SJSA1 (cell line): ENCODE measurements at regions not wholly inside any gene's neighbourhood (a gene's known extent, or its start where the extent isn't known, plus 50 kb on each side); places are given as distances from the start of the nearest gene placed in this dataset.

Experiments
- DNase-seq, 2 experiments: peaks; one replicate each; pipeline ENCODE4 v3.0.0-alpha.2; 2015 to 2020; ENCODE audit warnings: low spot score in 2 of 2, low read depth in 1 of 2
- H3K27ac ChIP-seq: fragments of 250-450 bp; sonication (Bioruptor Pico); 2 replicates; pipeline ENCODE4 v1.5.1; 2020; ENCODE audit warnings: mild to moderate bottlenecking, moderate library complexity
- H3K27me3 ChIP-seq: fragments of 250-450 bp; sonication (Bioruptor Pico); replicated peaks from 2 replicates; pipeline ENCODE4 v1.5.1; 2020; ENCODE audit warnings: mild to moderate bottlenecking, moderate library complexity
- H3K36me3 ChIP-seq: fragments of 250-450 bp; sonication (Bioruptor Pico); 2 replicates; pipeline ENCODE4 v1.5.1; 2020; ENCODE audit warnings: mild to moderate bottlenecking
- H3K4me1 ChIP-seq: fragments of 250-450 bp; sonication (Bioruptor Pico); replicated peaks from 2 replicates; pipeline ENCODE4 v1.6.1; 2021; ENCODE audit warnings: mild to moderate bottlenecking
- H3K4me3 ChIP-seq: fragments of 250-450 bp; sonication (Bioruptor Pico); 2 replicates; pipeline ENCODE4 v1.5.1; 2020; ENCODE audit warnings: mild to moderate bottlenecking
- H3K9me3 ChIP-seq: fragments of 250-450 bp; sonication (Bioruptor Pico); replicated peaks from 2 replicates; pipeline ENCODE4 v1.5.1; 2020; ENCODE audit warnings: mild to moderate bottlenecking

DNA sequence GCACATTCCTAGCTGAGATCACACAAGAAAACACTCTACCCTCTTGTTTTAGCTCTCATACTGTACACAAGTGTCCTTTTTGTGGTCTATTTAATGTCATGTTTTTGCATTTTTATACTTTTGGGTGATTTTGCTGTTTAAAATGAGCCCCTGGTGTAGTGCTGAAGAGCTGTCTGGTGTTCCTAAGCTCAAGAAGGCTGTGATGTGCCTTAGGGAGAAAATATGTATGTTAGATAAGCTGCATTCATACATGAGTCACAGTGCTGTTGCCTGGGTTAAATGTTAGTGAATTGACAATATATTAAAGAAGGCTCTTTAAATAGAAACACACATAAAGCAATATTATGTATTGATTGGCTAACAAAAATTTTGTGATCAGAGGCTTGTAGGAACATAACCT lies 387.4 kb upstream of the C2CD4B start:
- Histone ChIP-seq H3K4me1 (no peaks in the 10 kb centered on the region), H3K27ac (no peak overlapping the region), H3K36me3 (no peaks in the 10 kb centered on the region), H3K4me3 (no peak overlapping the region), H3K9me3 (peaks cover 2% of the 10 kb centered on the region; the same call in 1 of the 2 replicates), H3K27me3 (no peaks in the 10 kb centered on the region)
- DNase-seq = no peak

DNA sequence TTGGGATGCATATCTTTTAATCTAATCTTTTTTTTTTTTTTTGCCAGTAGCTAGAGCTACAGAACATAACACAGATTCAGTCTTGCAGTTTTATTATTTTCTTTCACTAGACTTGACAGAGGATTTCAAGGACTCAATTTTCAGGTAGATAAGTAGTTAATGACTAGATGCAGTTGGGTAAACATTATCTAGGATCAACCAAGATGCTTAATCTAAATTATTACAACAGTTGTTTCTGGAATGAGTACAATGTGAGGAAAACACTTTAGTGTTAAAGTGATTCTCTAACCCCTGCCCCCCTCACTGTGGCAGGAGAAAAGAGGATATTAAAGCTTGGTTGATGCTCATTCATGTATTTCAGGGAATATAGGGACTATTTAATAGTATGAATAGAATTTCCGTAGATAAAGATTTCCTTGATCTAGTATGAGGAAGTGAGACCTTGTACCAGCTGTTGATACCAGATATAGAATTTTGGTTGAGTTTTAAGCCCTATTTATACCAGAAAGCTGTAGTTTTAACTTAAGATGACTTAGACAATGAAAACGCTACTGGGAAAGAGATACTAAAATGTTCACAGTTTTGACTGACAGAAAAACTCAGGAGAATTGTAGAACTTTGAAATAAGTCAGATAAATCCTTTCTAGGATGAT lies 389.0 kb upstream of the C2CD4B start:
- Histone ChIP-seq H3K27ac (no peak overlapping the region), H3K36me3 (no peaks in the 10 kb centered on the region), H3K27me3 (no peaks in the 10 kb centered on the region), H3K9me3 (peaks cover 2% of the 10 kb centered on the region; the same call in 1 of the 2 replicates), H3K4me1 (peaks cover 5% of the 10 kb centered on the region), H3K4me3 (no peak overlapping the region)
- DNase-seq = no peak

DNA sequence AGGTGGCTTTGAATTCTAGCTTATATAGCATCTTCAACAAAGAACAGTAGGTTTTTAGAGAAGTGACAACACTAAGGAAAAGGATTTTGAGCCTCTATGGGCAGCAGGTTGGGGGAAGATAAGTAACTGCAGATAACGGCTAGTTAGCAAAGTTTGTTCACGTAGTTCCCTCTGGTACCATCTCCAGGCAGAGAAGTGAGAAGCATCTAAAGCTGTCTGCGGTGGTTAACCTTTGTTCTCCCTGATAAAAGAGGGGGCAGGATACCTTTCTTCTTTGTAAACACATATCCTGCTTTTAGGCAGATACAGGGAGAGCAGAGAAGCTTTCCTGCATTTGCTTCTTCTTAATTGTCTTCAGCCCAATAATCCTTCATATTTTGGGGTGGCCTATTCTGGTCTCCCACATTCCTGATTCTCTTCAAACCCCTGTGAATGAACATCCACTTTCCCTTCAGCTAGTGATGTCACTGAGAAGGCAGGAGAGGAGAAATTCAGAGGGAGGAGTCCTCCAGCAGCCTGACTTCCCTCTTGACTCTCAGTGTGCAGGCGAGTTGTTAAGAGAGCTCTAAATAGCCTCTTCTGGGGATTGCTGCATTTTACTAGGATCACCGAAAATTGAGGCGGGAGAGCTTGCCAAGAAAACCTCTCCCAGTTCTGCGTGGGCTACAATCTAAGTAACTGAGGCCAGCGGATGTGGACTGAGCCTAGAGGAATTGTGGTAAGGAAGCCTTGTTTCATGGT lies 393.7 kb upstream of the C2CD4B start:
- Histone ChIP-seq H3K9me3 (no peaks in the 10 kb centered on the region), H3K27ac (no peak overlapping the region), H3K4me1 (peaks cover 27% of the 10 kb centered on the region), H3K27me3 (no peaks in the 10 kb centered on the region), H3K4me3 (no peak overlapping the region), H3K36me3 (no peaks in the 10 kb centered on the region; the same call in 1 of the 2 replicates)
- no peak for DNase-seq

DNA sequence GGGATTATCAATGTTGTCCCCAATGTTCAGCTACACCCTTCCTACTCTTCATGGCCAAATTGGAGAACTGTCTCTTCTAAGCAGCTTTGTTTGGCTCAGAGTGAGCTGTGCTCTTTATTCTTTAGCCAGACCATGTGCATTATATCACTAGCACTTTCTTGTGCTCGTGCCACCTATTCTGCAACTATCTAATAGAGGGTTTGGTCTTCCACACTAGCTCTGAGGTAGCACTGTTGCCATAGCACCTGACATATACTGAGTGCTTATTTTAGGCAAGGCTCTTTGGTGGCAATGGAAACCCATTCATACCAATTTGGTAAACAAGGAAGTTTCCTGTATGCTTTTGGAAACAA lies 394.3 kb upstream of the C2CD4B start:
- no peaks in the 10 kb centered on the region; the same call in 1 of the 2 replicates for H3K36me3 ChIP-seq

DNA sequence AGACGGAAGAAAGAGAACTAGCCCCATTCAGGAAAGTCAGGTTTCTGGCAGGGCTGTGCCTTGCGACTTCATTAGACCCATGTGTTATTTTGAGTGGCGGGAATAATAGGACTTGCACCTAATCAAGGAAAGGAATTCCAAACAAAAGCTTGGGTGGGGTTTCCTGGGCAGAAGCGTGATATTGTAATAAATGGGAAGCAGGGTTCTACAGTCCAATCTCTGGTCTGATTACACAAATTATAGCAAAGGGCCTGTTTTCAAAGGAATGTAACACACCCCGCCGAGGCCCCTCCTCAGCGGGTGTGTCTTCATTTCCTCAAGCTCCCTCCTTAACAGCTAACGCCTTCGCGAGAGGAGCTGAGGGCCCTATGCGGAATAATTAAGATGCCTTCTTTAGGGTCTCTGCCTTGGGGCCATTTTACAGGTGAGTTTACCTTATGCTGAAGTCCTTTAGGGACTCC lies 396.0 kb upstream of the C2CD4B start:
- H3K4me3 ChIP-seq = no peak overlapping the region

More for the DNA sequence above, 394.3 kb upstream of the C2CD4B start:
- Histone ChIP-seq H3K27ac (peak overlapping the region; percentile 52; the same call in 1 of the 2 replicates), H3K9me3 (no peaks in the 10 kb centered on the region), H3K27me3 (no peaks in the 10 kb centered on the region), H3K4me3 (no peak overlapping the region), H3K4me1 (peaks cover 27% of the 10 kb centered on the region)
- no peak for DNase-seq

DNA sequence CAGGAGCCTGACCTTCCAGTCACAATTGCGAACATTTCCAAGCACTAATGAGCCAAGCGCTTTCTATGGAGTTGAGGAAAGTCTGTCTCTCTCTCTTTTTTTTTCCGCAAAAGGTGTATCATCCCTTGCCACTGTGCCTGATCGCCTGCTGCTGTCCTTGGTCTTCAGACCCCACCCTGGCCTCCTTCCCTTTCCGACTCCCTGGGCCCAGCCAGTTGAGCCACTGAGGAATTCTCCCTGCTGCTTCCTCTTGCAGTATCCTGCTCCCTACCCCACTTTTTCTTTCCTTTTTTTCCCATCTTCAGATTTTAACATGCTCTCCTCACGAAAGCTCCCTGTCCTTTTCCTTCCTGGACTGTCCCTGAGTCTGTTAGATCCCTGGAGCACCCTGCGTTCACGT lies 396.5 kb upstream of the C2CD4B start:
- H3K27ac ChIP-seq = no peak overlapping the region
- no peak overlapping the region for H3K4me3 ChIP-seq
- H3K4me1 ChIP-seq = peaks cover 27% of the 10 kb centered on the region
- H3K36me3 ChIP-seq = no peaks in the 10 kb centered on the region; the same call in 1 of the 2 replicates
- DNase-seq = no peak
- no peaks in the 10 kb centered on the region for H3K27me3 ChIP-seq
- no peaks in the 10 kb centered on the region for H3K9me3 ChIP-seq

More for the DNA sequence above, 396.0 kb upstream of the C2CD4B start:
- Histone ChIP-seq H3K27me3 (no peaks in the 10 kb centered on the region), H3K9me3 (no peaks in the 10 kb centered on the region), H3K36me3 (no peaks in the 10 kb centered on the region; the same call in 1 of the 2 replicates), H3K4me1 (peaks cover 27% of the 10 kb centered on the region), H3K27ac (no peak overlapping the region)
- DNase-seq = no peak

DNA sequence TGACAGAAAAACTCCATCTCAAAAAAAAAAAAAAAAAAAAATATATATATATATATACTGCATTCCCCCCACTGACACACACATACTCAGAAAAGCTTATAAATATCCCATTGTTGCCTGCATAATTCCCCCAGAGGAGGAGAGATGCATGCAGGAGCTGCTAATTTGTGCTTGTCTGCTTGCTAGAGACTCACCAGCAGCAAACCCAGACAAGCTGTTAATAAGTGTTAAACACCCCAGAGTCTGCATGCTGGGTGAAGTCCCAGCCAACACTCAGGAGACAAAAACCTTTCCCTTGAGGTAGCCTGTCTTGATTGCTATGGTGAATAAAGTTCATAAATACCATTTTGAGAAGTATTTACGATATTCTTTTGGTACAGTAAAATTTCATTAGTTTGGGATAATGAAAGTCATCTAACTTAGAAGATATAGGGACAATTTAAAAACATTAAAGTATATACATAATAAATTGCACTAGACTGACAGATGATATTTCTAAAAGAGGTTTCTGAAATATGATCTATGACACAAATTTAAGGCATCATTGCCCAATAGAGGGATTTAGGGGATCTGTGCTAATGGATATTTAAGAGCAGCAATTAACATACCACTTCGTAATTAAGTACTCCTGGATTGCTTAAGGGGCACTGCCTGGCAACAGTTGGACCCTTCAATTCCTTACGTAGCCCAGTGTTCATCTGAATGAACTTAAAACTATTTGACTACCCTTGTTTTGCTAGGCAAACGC lies 400.0 kb upstream of the C2CD4B start:
- Histone ChIP-seq H3K27ac (no peak overlapping the region), H3K36me3 (no peaks in the 10 kb centered on the region; the same call in 1 of the 2 replicates), H3K9me3 (no peaks in the 10 kb centered on the region), H3K4me1 (peaks cover 25% of the 10 kb centered on the region), H3K27me3 (no peaks in the 10 kb centered on the region), H3K4me3 (no peak overlapping the region)
- no peak for DNase-seq

DNA sequence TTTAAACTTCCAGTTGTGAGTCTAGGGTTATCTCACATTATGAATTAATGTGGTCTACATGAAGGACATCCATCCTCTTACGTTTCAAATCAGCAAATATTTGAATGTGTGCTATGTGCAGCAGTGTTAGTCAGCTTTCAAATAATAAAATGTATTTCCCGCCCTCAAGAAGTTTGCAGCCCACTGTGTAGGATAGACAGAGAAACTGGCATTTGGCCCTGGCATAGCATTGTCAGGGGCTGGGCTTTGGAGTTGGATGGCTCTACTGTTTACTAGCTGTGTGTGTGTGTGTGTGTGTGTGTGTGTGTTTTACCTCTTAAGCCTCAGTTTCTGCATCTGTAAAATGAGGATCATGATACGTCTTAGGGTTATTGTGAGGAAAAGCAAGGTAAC lies 400.5 kb upstream of the C2CD4B start:
- Histone ChIP-seq H3K9me3 (no peaks in the 10 kb centered on the region), H3K27me3 (no peaks in the 10 kb centered on the region), H3K27ac (no peak overlapping the region), H3K36me3 (no peaks in the 10 kb centered on the region; the same call in 1 of the 2 replicates), H3K4me3 (no peak overlapping the region), H3K4me1 (peaks cover 25% of the 10 kb centered on the region)
- no peak for DNase-seq

DNA sequence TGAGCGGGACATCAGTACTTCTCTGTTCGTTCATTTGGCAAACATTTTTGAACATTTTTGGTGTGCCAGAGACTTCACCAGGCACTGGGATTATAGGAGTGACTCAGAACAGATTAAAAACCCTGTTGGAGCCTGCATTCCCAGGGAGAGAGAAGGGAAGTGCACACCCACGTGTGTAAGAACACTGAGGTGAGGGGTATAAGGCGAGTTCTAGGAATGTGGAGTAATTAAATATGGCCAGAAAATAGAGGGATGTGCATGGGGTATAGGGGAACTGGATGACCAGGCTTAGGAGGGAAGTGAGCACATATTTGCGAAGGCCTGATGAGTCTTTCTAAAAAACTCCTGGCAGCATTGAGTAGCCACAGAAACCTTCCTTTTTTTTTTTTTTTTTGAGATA lies 401.2 kb upstream of the C2CD4B start:
- no peak overlapping the region for H3K4me3 ChIP-seq
- no peaks in the 10 kb centered on the region for H3K36me3 ChIP-seq
- H3K27ac ChIP-seq = no peak overlapping the region
- no peak for DNase-seq
- H3K4me1 ChIP-seq = peaks cover 22% of the 10 kb centered on the region
- no peaks in the 10 kb centered on the region for H3K27me3 ChIP-seq
- no peaks in the 10 kb centered on the region for H3K9me3 ChIP-seq

DNA sequence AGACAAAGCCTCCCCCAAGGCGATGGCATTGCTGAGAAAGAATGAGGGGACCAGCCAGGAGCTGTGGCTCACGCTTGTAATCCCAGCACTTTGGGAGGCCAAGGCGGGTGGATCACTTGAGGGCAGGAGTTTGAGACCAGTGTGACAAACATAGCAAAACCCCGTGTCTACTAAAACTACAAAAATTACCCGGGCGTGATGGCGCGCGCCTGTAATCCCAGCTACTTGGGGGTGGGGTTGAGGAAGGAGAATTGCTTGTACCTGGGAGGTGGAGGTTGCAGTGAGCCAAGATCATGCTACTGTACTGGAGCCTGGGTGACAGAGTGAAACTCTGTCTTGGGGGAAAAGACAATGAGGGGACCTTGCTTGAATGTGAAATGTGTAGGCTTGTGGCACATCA lies 402.4 kb upstream of the C2CD4B start:
- H3K36me3 ChIP-seq = no peaks in the 10 kb centered on the region

DNA sequence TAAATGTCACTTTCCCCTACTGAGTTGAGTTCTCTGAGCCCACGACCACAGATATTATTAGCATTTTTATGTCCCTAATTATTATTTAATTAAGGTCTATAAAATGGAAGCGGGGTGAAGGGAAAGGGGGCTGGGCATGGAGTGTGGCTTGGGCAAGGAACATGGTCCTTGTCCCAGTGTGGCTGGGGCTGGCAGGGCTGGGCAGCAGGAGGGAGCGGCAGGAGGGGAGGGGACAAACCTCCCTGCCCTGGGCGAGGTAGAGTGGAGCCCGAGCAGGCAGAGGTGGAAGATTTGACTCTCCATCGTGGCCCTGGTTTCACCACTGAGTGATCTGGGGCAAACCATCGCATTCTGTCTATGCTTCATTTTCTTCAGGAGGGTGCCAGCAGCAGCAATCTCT lies 402.9 kb upstream of the C2CD4B start:
- Histone ChIP-seq H3K4me1 (peaks cover 22% of the 10 kb centered on the region), H3K36me3 (no peaks in the 10 kb centered on the region), H3K9me3 (no peaks in the 10 kb centered on the region), H3K27me3 (no peaks in the 10 kb centered on the region), H3K4me3 (no peak overlapping the region), H3K27ac (no peak overlapping the region)
- no peak for DNase-seq

More for the DNA sequence above, 402.4 kb upstream of the C2CD4B start:
- no peak for DNase-seq
- no peaks in the 10 kb centered on the region for H3K27me3 ChIP-seq
- H3K4me1 ChIP-seq = peaks cover 22% of the 10 kb centered on the region
- no peak overlapping the region for H3K27ac ChIP-seq
- no peaks in the 10 kb centered on the region for H3K9me3 ChIP-seq
- no peak overlapping the region for H3K4me3 ChIP-seq

DNA sequence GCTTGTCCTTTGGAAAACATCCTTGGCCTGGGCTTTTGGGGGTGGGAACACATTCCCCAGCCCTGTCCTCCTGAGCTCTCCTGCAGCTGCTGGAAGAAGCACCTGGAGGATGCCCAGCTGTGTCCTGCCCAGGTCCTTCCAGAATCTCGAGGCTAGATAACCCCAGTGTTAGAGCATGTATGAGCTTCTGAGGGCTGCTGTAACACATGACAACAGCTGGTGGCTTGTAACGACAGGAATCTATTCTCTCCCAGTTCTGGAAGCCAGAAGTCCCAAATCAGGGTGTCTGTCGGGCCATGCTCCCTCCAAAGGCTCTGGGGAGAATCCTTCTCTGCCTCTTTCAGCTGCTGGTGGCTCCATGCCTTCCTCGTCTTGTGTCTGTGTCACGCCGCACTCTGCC lies 403.6 kb upstream of the C2CD4B start:
- no peaks in the 10 kb centered on the region for H3K36me3 ChIP-seq
- H3K27ac ChIP-seq = no peak overlapping the region
- no peaks in the 10 kb centered on the region for H3K9me3 ChIP-seq
- DNase-seq = no peak
- no peaks in the 10 kb centered on the region for H3K27me3 ChIP-seq
- peaks cover 22% of the 10 kb centered on the region for H3K4me1 ChIP-seq
- H3K4me3 ChIP-seq = no peak overlapping the region

DNA sequence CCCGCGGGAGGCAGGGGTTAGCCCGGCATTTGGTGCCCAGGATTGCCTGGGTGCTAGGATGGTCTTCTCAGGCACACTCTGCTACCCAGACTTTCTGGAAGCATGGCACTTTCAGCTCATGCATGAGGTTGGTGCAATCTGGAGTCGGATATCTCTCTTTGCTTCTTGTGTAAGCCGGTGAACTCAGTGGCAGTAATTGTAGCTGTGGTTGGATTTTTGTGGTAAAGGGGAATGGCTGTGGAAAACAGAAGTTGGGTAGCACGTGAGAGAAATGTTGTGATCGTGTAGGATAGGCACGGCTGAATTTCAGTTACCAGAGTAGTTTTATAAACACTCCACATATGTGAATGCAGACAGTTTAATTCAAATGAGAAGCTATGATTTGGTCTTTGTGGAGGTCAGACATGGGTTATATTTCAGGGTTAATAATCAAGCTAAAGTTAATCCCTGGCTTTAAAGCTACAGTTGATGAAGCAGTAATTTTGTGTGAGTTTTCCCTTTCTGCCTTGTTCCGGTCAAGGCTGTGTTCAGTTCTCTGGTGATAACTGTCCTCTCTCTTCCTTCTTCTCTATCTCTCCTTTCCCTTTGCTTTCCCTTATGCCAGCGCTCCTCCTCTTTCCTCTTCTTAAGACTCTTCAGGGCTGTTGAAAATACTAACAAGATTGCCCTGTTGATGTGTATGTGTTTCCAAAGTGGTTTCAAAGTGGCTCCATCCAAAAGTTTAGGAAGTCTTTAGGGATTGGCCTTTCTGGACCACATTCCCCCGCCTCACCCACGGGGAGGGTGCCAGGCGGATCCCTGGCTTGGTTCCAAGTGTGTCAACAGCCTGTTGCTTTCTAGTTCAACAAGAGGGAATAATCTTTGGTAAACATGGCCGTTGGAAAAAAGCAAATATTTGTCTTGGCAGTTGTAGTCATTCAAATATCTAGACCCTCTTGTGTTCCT lies 404.6 kb upstream of the C2CD4B start:
- Histone ChIP-seq H3K36me3 (no peaks in the 10 kb centered on the region), H3K27ac (peak overlapping the region; percentile 55)

More for the DNA sequence above, 404.6 kb upstream of the C2CD4B start:
- H3K27me3 ChIP-seq = no peaks in the 10 kb centered on the region
- H3K4me1 ChIP-seq = peaks cover 22% of the 10 kb centered on the region
- no peaks in the 10 kb centered on the region for H3K9me3 ChIP-seq
- no peak overlapping the region for H3K4me3 ChIP-seq
- DNase-seq = peak; percentile 79 to 83
